ENCODE measurements at regions not wholly inside any gene's neighbourhood (a gene's known extent, or its start where the extent isn't known, plus 50 kb on each side); places are given as distances from the start of the nearest gene placed in this dataset.

DNA sequence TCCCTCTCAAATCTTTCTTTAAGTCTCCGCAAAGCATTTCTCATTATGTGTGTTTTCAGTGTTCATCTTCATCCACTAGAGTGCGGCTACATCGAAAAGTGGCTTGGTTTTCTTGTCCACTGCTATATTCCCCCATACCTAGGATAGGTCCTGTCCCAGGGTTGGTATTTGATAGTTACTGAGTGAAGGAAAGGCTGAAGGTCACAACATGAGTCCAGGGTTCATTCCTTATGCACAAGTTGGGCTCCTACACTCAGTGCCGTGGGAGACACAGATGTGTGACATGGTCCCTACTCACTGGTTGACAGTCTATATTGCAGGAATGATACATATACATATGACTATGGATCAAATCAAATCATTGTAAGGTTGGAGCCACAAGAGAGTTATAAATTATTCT, 55.4 kb upstream of the RELL1 start:
- no peak for DNase-seq (ENCODE audit: extremely low read depth in 1 of 2, low read depth in 1 of 2)

- DNase-seq (ENCODE audit: extremely low read depth in 1 of 2, low read depth in 1 of 2), result no peak
Observed at GRCh38 chr4:37740546-37740945, 54.4 kb upstream of the RELL1 start.

DNA sequence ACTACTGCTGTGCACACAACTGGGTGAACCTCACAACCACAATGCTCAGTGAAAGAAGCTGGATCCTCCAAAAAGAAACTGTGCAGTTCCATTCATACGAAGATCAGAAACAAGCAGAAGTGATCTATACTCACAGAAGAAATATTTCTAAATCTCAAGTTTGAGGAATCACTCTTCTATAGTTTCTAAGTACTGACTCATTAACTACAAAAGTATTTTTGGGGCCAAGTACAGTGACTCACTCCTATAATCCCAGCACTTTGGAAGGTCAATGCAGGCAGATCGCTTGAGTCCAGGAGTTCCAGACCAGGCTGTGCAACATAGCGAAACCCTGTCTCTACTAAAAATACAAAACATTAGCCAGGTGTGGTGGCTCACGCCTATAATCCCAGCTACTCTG, 51.3 kb upstream of the RELL1 start:
- DNase-seq (ENCODE audit: extremely low read depth in 1 of 2, low read depth in 1 of 2), result no peak

Measured in stimulated activated CD8-positive, alpha-beta memory T cell treated with anti-CD3 and anti-CD28 coated beads, Interleukin-7, amount 100 ng/mL, for 48 hours (primary cell).